MM.1S (cell line): ENCODE measurements at regions not wholly inside any gene's neighbourhood (a gene's known extent, or its start where the extent isn't known, plus 50 kb on each side); places are given as distances from the start of the nearest gene placed in this dataset.

Experiments used
- CTCF ChIP-seq: fragments of 300-600 bp; sonication (generic); IDR thresholded peaks from 2 replicates; pipeline ENCODE4 v1.5.1; 2016; ENCODE audit warnings: antibody characterized with exemption, low read length, mixed read lengths
- EZH2phosphoT487 ChIP-seq: fragments of 300-600 bp; sonication (generic); IDR thresholded peaks from 2 replicates; pipeline ENCODE4 v1.6.1; 2018; ENCODE audit warnings: antibody characterized with exemption, low read length

- TF ChIP-seq EZH2phosphoT487 (no peak), CTCF (no peak)
Measured at GRCh38 chr3:69594286-69594685, 145.0 kb upstream of the MITF start.
